ENCODE measurements at regions not wholly inside any gene's neighbourhood (a gene's known extent, or its start where the extent isn't known, plus 50 kb on each side); places are given as distances from the start of the nearest gene placed in this dataset.

GRCh38 chr4:36775544-36775943, 469.0 kb upstream of the NWD2 start:
- TF ChIP-seq, protein P1, sequence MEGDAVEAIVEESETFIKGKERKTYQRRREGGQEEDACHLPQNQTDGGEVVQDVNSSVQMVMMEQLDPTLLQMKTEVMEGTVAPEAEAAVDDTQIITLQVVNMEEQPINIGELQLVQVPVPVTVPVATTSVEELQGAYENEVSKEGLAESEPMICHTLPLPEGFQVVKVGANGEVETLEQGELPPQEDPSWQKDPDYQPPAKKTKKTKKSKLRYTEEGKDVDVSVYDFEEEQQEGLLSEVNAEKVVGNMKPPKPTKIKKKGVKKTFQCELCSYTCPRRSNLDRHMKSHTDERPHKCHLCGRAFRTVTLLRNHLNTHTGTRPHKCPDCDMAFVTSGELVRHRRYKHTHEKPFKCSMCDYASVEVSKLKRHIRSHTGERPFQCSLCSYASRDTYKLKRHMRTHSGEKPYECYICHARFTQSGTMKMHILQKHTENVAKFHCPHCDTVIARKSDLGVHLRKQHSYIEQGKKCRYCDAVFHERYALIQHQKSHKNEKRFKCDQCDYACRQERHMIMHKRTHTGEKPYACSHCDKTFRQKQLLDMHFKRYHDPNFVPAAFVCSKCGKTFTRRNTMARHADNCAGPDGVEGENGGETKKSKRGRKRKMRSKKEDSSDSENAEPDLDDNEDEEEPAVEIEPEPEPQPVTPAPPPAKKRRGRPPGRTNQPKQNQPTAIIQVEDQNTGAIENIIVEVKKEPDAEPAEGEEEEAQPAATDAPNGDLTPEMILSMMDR (IDR thresholded peaks at IDR 0.05; ENCODE audit: low read depth, low read length), result no peak
- no peak for TF ChIP-seq MYC (IDR thresholded peaks at IDR 0.05; ENCODE audit: low read depth, low read length)

Data from NB4 (cell line).